ENCODE measurements at regions not wholly inside any gene's neighbourhood (a gene's known extent, or its start where the extent isn't known, plus 50 kb on each side); places are given as distances from the start of the nearest gene placed in this dataset.

DNA sequence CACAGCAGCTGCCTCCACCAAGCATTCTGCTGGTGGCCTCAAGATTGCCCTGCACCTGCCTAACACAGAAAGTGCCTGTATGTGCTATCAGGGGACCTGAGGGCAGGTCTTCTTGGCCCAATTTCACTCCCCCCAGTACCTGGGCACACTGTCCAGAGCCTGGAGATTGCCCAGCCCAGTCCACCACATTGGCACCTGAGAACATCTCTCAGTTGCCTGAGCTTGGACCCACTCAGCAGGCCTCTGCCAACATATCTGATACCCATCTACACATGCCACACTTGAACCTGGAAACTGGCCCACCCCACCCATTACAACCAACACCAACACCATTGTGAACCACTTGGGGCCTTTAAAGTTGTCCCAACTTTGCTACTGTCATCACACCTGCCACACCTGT lies 1523.1 kb upstream of the CDH9 start:
- H2AK5ac ChIP-seq (ENCODE audit: low read length, severe bottlenecking), result no peak overlapping the region
- H2BK120ac ChIP-seq (ENCODE audit: low read depth, low read length), result no peak overlapping the region
- H2BK12ac ChIP-seq (ENCODE audit: low read length in 2 of 2), result no peak overlapping the region
- H3K18ac ChIP-seq (ENCODE audit: low read depth in 1 of 2, low read length in 2 of 2), result no peak overlapping the region
- H3K27ac ChIP-seq (ENCODE audit: low read length, poor library complexity, severe bottlenecking), result no peak overlapping the region
- no peak overlapping the region for H4K8ac ChIP-seq (ENCODE audit: low read length)
- DNase-seq, result no peak
- H3K9me3 ChIP-seq (ENCODE audit: control insufficient read depth, low read length), result peaks cover 3% of the 10 kb centered on the region
- H4K91ac ChIP-seq (ENCODE audit: low read length), result no peak overlapping the region
- H3K79me1 ChIP-seq (replicated peaks; ENCODE audit: low read length, poor library complexity, severe bottlenecking), result no peaks in the 10 kb centered on the region
- H3K23ac ChIP-seq (ENCODE audit: low read length in 2 of 2), result no peak overlapping the region
- H2BK15ac ChIP-seq (ENCODE audit: low read depth, poor library complexity, severe bottlenecking), result no peak overlapping the region
- no peaks in the 10 kb centered on the region for H3K27me3 ChIP-seq (ENCODE audit: control insufficient read depth in 1 of 2, insufficient read depth in 1 of 2, low read length in 2 of 2)
- H2BK5ac ChIP-seq (ENCODE audit: low read depth, low read length, poor library complexity, severe bottlenecking), result no peak overlapping the region
- no peaks in the 10 kb centered on the region for H3K4me1 ChIP-seq (ENCODE audit: control insufficient read depth, insufficient read depth, low read depth, low read length)
- H3K4me3 ChIP-seq (ENCODE audit: insufficient read depth in 1 of 2, low read depth in 1 of 2, low read length in 2 of 2), result no peak overlapping the region
- no peak overlapping the region for H3K4ac ChIP-seq (ENCODE audit: low read depth in 1 of 2, low read length in 2 of 2)
- H3K9ac ChIP-seq (ENCODE audit: low read length), result no peak overlapping the region
- H3K14ac ChIP-seq (ENCODE audit: low read length in 2 of 2), result no peak overlapping the region
- no peak overlapping the region for H3K4me2 ChIP-seq (ENCODE audit: low read length, poor library complexity, severe bottlenecking)
- no peaks in the 10 kb centered on the region for H3K36me3 ChIP-seq (ENCODE audit: control insufficient read depth in 1 of 2, insufficient read depth in 2 of 2, low read depth in 1 of 2, low read length in 2 of 2)
- no peak overlapping the region for H2AFZ ChIP-seq (ENCODE audit: low read depth, low read length)

DNA sequence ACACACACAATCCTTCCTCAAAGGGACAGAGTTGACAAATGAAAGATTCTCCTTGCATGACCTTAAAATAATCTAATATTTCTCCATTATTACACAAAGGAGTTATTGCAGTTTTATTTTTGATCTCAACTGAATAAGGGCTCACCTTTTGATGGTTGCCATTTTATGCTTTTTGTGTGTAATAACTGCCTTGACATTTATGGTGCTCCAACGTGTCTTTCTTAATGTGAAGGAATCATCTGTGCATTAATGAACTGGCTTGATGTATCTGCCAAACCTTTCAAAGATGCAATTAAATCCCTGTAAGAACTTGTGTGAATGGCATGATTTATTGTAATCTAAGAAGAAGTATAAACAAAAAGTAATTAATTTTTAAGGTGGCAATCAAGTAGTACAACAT lies 1519.8 kb upstream of the CDH9 start:
- Histone ChIP-seq H3K4me1 (ENCODE audit: control insufficient read depth, insufficient read depth, low read depth, low read length) (no peaks in the 10 kb centered on the region), H3K14ac (ENCODE audit: low read length in 2 of 2) (no peak overlapping the region), H3K9me3 (ENCODE audit: control insufficient read depth, low read length) (peaks cover 3% of the 10 kb centered on the region), H2BK15ac (ENCODE audit: low read depth, poor library complexity, severe bottlenecking) (no peak overlapping the region), H3K18ac (ENCODE audit: low read depth in 1 of 2, low read length in 2 of 2) (no peak overlapping the region), H4K91ac (ENCODE audit: low read length) (no peak overlapping the region), H3K27me3 (ENCODE audit: control insufficient read depth in 1 of 2, insufficient read depth in 1 of 2, low read length in 2 of 2) (no peaks in the 10 kb centered on the region), H2AK5ac (ENCODE audit: low read length, severe bottlenecking) (no peak overlapping the region), H3K36me3 (ENCODE audit: control insufficient read depth in 1 of 2, insufficient read depth in 2 of 2, low read depth in 1 of 2, low read length in 2 of 2) (no peaks in the 10 kb centered on the region), H3K9ac (ENCODE audit: low read length) (no peak overlapping the region), H2BK120ac (ENCODE audit: low read depth, low read length) (no peak overlapping the region), H3K4ac (ENCODE audit: low read depth in 1 of 2, low read length in 2 of 2) (no peak overlapping the region), H2BK12ac (ENCODE audit: low read length in 2 of 2) (no peak overlapping the region), H3K79me1 (replicated peaks; ENCODE audit: low read length, poor library complexity, severe bottlenecking) (no peaks in the 10 kb centered on the region), H3K4me3 (ENCODE audit: insufficient read depth in 1 of 2, low read depth in 1 of 2, low read length in 2 of 2) (no peak overlapping the region), H2AFZ (ENCODE audit: low read depth, low read length) (no peak overlapping the region), H3K23ac (ENCODE audit: low read length in 2 of 2) (no peak overlapping the region), H2BK5ac (ENCODE audit: low read depth, low read length, poor library complexity, severe bottlenecking) (no peak overlapping the region), H3K4me2 (ENCODE audit: low read length, poor library complexity, severe bottlenecking) (no peak overlapping the region), H3K27ac (ENCODE audit: low read length, poor library complexity, severe bottlenecking) (no peak overlapping the region), H4K8ac (ENCODE audit: low read length) (no peak overlapping the region)
- DNase-seq, result no peak
- WGBS, result 91% methylated on average over 1 of the region's 1 CpG

DNA sequence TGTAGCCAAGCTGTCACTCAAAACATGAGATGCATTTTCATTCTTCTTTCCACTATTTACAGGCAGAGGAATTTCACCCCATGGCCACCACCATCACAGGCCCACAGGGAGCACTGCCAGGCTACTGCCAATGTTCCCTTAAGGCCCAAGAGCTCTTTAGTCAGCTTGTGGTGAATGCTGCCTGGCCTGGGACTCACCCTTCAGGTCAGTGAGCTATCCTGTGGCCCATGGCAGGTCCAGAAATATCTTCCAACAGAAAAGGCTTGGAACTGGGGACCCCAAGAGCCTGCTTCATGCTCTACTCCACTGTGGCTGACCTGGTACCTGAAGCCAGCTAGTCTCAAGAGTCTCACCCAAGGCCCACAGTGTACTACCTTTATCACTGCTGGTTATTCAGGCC lies 1518.7 kb upstream of the CDH9 start:
- Histone ChIP-seq H3K4me2 (ENCODE audit: low read length, poor library complexity, severe bottlenecking) (no peak overlapping the region), H3K36me3 (ENCODE audit: control insufficient read depth in 1 of 2, insufficient read depth in 2 of 2, low read depth in 1 of 2, low read length in 2 of 2) (no peaks in the 10 kb centered on the region), H3K9ac (ENCODE audit: low read length) (no peak overlapping the region), H3K9me3 (ENCODE audit: control insufficient read depth, low read length) (peaks cover 10% of the 10 kb centered on the region), H4K91ac (ENCODE audit: low read length) (no peak overlapping the region), H3K27me3 (ENCODE audit: control insufficient read depth in 1 of 2, insufficient read depth in 1 of 2, low read length in 2 of 2) (no peaks in the 10 kb centered on the region), H2BK15ac (ENCODE audit: low read depth, poor library complexity, severe bottlenecking) (no peak overlapping the region), H2AFZ (ENCODE audit: low read depth, low read length) (no peak overlapping the region), H2BK12ac (ENCODE audit: low read length in 2 of 2) (no peak overlapping the region), H2AK5ac (ENCODE audit: low read length, severe bottlenecking) (no peak overlapping the region), H3K14ac (ENCODE audit: low read length in 2 of 2) (no peak overlapping the region), H2BK120ac (ENCODE audit: low read depth, low read length) (no peak overlapping the region), H3K79me1 (replicated peaks; ENCODE audit: low read length, poor library complexity, severe bottlenecking) (no peaks in the 10 kb centered on the region), H2BK5ac (ENCODE audit: low read depth, low read length, poor library complexity, severe bottlenecking) (no peak overlapping the region), H4K8ac (ENCODE audit: low read length) (no peak overlapping the region), H3K4me3 (ENCODE audit: insufficient read depth in 1 of 2, low read depth in 1 of 2, low read length in 2 of 2) (no peak overlapping the region), H3K4ac (ENCODE audit: low read depth in 1 of 2, low read length in 2 of 2) (no peak overlapping the region), H3K27ac (ENCODE audit: low read length, poor library complexity, severe bottlenecking) (no peak overlapping the region), H3K18ac (ENCODE audit: low read depth in 1 of 2, low read length in 2 of 2) (no peak overlapping the region), H3K23ac (ENCODE audit: low read length in 2 of 2) (no peak overlapping the region), H3K4me1 (ENCODE audit: control insufficient read depth, insufficient read depth, low read depth, low read length) (no peaks in the 10 kb centered on the region)
- DNase-seq, result no peak

DNA sequence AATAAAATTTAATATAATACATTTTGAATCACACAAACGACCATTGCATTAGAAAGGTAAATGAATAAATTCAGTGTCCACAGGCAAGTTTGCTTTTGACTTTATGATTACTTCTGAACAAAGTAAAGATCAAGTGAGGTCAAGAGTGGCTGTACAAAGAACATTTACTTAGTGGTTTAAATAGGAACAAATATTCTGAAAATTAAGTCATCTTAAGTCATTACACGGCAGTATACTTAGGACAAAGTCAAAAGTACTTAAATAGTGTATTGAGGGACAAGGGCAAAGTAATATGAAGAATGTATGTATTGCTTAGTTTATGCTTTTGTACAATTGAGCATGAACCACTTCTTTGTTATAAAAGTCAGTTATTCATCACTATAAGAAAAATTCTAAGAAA lies 1511.2 kb upstream of the CDH9 start:
- Histone ChIP-seq H4K91ac (ENCODE audit: low read length) (no peak overlapping the region), H2BK12ac (ENCODE audit: low read length in 2 of 2) (no peak overlapping the region), H3K14ac (ENCODE audit: low read length in 2 of 2) (no peak overlapping the region), H3K4ac (ENCODE audit: low read depth in 1 of 2, low read length in 2 of 2) (no peak overlapping the region), H3K4me2 (ENCODE audit: low read length, poor library complexity, severe bottlenecking) (no peak overlapping the region), H3K4me1 (ENCODE audit: control insufficient read depth, insufficient read depth, low read depth, low read length) (no peaks in the 10 kb centered on the region), H3K18ac (ENCODE audit: low read depth in 1 of 2, low read length in 2 of 2) (no peak overlapping the region), H3K23ac (ENCODE audit: low read length in 2 of 2) (no peak overlapping the region), H2BK5ac (ENCODE audit: low read depth, low read length, poor library complexity, severe bottlenecking) (no peak overlapping the region), H3K27me3 (ENCODE audit: control insufficient read depth in 1 of 2, insufficient read depth in 1 of 2, low read length in 2 of 2) (no peaks in the 10 kb centered on the region), H3K79me1 (replicated peaks; ENCODE audit: low read length, poor library complexity, severe bottlenecking) (no peaks in the 10 kb centered on the region), H3K9me3 (ENCODE audit: control insufficient read depth, low read length) (peaks cover 16% of the 10 kb centered on the region), H3K9ac (ENCODE audit: low read length) (no peak overlapping the region), H3K27ac (ENCODE audit: low read length, poor library complexity, severe bottlenecking) (no peak overlapping the region), H2BK15ac (ENCODE audit: low read depth, poor library complexity, severe bottlenecking) (no peak overlapping the region), H2AFZ (ENCODE audit: low read depth, low read length) (no peak overlapping the region), H2AK5ac (ENCODE audit: low read length, severe bottlenecking) (no peak overlapping the region), H4K8ac (ENCODE audit: low read length) (no peak overlapping the region), H2BK120ac (ENCODE audit: low read depth, low read length) (no peak overlapping the region), H3K4me3 (ENCODE audit: insufficient read depth in 1 of 2, low read depth in 1 of 2, low read length in 2 of 2) (no peak overlapping the region), H3K36me3 (ENCODE audit: control insufficient read depth in 1 of 2, insufficient read depth in 2 of 2, low read depth in 1 of 2, low read length in 2 of 2) (no peaks in the 10 kb centered on the region)
- DNase-seq, result no peak
- WGBS, result 60% methylated on average over 1 of the region's 2 CpGs
